ENCODE measurements at regions not wholly inside any gene's neighbourhood (a gene's known extent, or its start where the extent isn't known, plus 50 kb on each side); places are given as distances from the start of the nearest gene placed in this dataset.
A peak's percentile ranks its signal among the peaks of the same experiment; 100 is the strongest.

DNA sequence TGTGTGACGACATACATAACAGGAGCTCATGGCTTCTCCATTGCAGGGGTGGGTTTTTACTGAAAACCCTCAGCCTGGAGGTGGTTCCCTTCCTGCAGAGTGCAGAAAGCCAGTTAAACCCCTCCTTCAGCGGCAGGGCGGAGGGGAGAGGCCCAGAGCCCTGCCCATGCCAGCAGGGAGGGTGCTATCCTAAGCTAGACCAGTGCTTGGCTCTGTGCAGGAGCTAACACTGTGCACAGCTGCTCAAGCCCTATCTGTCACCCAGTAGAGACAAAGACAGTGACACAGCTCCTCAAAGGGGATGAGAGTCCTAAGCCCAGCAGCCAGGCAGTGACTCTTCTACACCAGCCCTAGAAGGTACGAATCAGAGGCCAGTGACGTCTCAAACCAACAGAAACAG, 70.0 kb upstream of the ZSWIM6 start:
- no peak for TF ChIP-seq EP300 (IDR thresholded peaks at IDR 0.05)
- TF ChIP-seq, protein P1, sequence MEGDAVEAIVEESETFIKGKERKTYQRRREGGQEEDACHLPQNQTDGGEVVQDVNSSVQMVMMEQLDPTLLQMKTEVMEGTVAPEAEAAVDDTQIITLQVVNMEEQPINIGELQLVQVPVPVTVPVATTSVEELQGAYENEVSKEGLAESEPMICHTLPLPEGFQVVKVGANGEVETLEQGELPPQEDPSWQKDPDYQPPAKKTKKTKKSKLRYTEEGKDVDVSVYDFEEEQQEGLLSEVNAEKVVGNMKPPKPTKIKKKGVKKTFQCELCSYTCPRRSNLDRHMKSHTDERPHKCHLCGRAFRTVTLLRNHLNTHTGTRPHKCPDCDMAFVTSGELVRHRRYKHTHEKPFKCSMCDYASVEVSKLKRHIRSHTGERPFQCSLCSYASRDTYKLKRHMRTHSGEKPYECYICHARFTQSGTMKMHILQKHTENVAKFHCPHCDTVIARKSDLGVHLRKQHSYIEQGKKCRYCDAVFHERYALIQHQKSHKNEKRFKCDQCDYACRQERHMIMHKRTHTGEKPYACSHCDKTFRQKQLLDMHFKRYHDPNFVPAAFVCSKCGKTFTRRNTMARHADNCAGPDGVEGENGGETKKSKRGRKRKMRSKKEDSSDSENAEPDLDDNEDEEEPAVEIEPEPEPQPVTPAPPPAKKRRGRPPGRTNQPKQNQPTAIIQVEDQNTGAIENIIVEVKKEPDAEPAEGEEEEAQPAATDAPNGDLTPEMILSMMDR (IDR thresholded peaks at IDR 0.05) = no peak
- no peak for TF ChIP-seq POLR2AphosphoS5 (IDR thresholded peaks at IDR 0.05)
- TF ChIP-seq POLR2A (IDR thresholded peaks at IDR 0.05) = no peak
- Histone ChIP-seq H3K27me3 (no peaks in the 10 kb centered on the region), H3K36me3 (no peaks in the 10 kb centered on the region), H3K9me3 (no peaks in the 10 kb centered on the region), H3K4me3 (no peak overlapping the region), H3K4me1 (peaks cover 8 to 18% (median 15%) of the 10 kb centered on the region in 4 donors), H3K27ac (no peak overlapping the region)
- ATAC-seq (ENCODE audit: low FRiP score in 2 of 2) = peak; percentile 46 to 56
- no peak for DNase-seq
- 83 to 97% methylated on average over 5 of the region's 5 CpGs for WGBS, 2 donors

DNA sequence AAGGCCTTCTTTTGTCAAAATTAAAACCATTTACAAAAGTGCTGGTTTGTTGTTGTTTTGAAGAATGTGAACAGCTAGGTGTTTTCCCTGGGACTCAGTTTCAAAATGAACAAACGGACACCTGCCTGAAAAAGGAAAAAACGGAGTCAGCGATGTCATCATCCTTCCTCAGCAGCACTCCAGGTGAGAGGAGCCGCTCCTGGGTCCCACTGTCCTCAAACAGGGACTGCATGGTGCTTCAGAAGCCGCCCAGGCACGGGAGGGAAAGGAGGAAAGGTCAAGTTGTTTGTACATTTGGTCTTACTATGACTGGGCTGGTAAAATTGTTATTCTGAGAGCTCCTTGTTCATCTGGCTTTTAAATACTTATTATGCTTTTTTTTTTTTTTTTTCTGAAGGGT, 69.0 kb upstream of the ZSWIM6 start:
- peak; percentile 31 to 89 for ATAC-seq (ENCODE audit: low FRiP score in 2 of 2)
- H3K36me3 ChIP-seq = no peaks in the 10 kb centered on the region
- TF ChIP-seq POLR2AphosphoS5 (IDR thresholded peaks at IDR 0.05) (peak in 1 of 2 donors; percentile 35), POLR2A (IDR thresholded peaks at IDR 0.05) (no peak), EP300 (IDR thresholded peaks at IDR 0.05) (no peak)
- TF ChIP-seq, protein P1 (IDR thresholded peaks at IDR 0.05) = no peak

DNA sequence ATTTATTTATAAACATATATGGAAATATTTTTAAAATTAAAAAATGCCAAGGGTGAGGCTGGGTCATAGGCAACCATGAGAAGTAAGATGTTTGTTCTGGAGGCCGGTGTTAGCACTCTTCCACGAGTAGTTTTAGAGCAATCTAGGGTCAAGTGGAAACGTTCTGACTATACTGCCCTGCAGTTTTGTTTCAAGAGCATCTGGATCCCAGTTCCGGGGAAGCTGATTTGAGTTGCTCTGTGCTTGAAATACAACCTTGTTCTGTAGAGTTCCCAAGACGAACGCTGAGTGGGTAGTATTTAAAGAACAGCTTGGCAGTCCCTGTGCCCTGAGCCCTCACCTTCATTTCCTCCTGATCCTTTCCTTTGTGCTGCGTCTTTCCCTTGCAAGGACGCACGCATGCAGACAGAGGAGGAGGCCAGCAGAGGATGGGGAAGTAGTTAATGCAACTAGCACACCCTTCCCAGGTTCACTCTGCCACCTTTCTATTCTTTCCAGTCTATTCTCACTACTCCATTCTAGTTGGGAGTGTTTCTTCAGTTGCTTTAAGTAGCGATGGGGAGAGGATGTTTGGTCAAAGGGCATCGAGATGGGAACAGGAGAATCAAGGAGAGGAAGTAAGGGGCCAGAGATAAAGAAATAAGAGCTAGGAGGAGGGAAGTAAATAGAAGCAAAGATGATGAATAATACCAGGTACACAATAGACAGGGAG, 68.3 kb upstream of the ZSWIM6 start:
- DNase-seq = peak in 1 of 2 donors; percentile 67
- Histone ChIP-seq H3K9me3 (no peaks in the 10 kb centered on the region), H3K27me3 (no peaks in the 10 kb centered on the region), H3K36me3 (no peaks in the 10 kb centered on the region), H3K4me1 (peaks cover 8 to 18% (median 15%) of the 10 kb centered on the region in 4 donors), H3K27ac (peak overlapping the region; percentile 18 to 51 (median 38)), H3K4me3 (peak overlapping the region in 1 of 4 donors; percentile 10)
- peak; percentile 46 to 83 for ATAC-seq (ENCODE audit: low FRiP score in 2 of 2)
- TF ChIP-seq POLR2AphosphoS5 (IDR thresholded peaks at IDR 0.05) (peak in 1 of 2 donors; percentile 16), EP300 (IDR thresholded peaks at IDR 0.05) (no peak)
- 22 to 39% methylated on average over 11 of the region's 11 CpGs for WGBS, 2 donors

More for the DNA sequence above, 69.0 kb upstream of the ZSWIM6 start:
- Histone ChIP-seq H3K27me3 (no peaks in the 10 kb centered on the region), H3K4me3 (no peak overlapping the region), H3K27ac (peak overlapping the region in 3 of 4 donors; percentile 4 to 51 (median 46)), H3K9me3 (no peaks in the 10 kb centered on the region), H3K4me1 (peaks cover 8 to 18% (median 15%) of the 10 kb centered on the region in 4 donors)
- DNase-seq = peak in 1 of 2 donors; percentile 80
- 54 to 72% methylated on average over 6 of the region's 6 CpGs for WGBS, 2 donors

DNA sequence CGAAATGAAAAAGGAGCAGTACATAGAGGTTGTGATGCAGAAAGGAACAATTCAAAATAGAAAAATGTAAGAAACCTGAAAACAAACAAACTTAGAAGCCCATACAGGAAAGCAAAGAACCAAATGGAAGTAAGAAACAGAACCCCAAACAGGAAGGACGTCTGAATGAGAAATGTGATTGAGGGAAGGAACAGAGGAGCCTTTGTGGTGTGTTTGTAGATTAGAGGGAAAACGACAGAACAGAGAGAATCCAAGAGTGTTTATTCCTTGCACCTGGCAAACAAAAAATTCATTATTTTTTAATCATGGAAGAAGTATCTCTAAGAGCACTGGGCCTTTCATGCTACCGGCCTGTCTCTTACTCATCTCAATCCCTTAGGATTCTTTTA, 67.8 kb upstream of the ZSWIM6 start:
- ATAC-seq (ENCODE audit: low FRiP score in 2 of 2) = no peak
- H3K27ac ChIP-seq = peak overlapping the region in 3 of 4 donors; percentile 18 to 46 (median 31)

DNA sequence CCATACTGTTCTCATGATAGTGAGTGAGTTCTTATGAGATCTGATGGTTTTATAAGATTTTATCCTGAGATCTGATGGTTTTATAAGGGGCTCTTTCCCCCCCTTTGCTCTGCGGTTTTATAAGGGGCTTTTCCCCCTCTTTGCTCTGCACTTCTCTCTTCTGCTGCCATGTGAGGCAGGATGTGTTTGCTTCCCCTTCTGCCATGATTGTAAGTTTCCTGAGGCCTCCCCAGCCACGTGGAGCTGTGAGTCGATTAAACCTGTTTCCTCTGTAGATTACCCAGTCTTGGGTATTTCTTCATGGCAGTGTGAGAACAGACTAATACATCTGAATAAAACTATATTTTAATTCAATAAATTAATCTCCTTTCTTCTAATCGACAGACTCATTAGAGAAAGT, 64.9 kb upstream of the ZSWIM6 start:
- DNase-seq = no peak
- H3K36me3 ChIP-seq = no peaks in the 10 kb centered on the region
- WGBS, 2 donors = 64 to 68% methylated on average over 4 of the region's 4 CpGs
- no peak overlapping the region for H3K4me3 ChIP-seq
- ATAC-seq (ENCODE audit: low FRiP score in 2 of 2) = no peak
- H3K27ac ChIP-seq = no peak overlapping the region
- H3K27me3 ChIP-seq = no peaks in the 10 kb centered on the region
- no peaks in the 10 kb centered on the region for H3K9me3 ChIP-seq
- TF ChIP-seq, protein P1 (IDR thresholded peaks at IDR 0.05) = no peak
- TF ChIP-seq EP300 (IDR thresholded peaks at IDR 0.05) = no peak
- no peak for TF ChIP-seq POLR2AphosphoS5 (IDR thresholded peaks at IDR 0.05)
- no peak for TF ChIP-seq POLR2A (IDR thresholded peaks at IDR 0.05)
- peaks cover 8 to 18% (median 15%) of the 10 kb centered on the region in 4 donors for H3K4me1 ChIP-seq

More for the DNA sequence above, 67.8 kb upstream of the ZSWIM6 start:
- no peak for TF ChIP-seq EP300 (IDR thresholded peaks at IDR 0.05)
- Histone ChIP-seq H3K27me3 (no peaks in the 10 kb centered on the region), H3K4me1 (peaks cover 8 to 18% (median 15%) of the 10 kb centered on the region in 4 donors), H3K36me3 (no peaks in the 10 kb centered on the region), H3K9me3 (no peaks in the 10 kb centered on the region), H3K4me3 (peak overlapping the region in 1 of 4 donors; percentile 10)
- no peak for DNase-seq
- WGBS, 2 donors = 50 to 58% methylated on average over 4 of the region's 4 CpGs
